C4-2B (cell line): ENCODE measurements at regions not wholly inside any gene's neighbourhood (a gene's known extent, or its start where the extent isn't known, plus 50 kb on each side); places are given as distances from the start of the nearest gene placed in this dataset.

Experiments used
- CTCF ChIP-seq: fragments of 450-650 bp; conservative IDR thresholded peaks from 2 replicates; pipeline ENCODE4 v1.5.1; 2017; ENCODE audit warnings: mild to moderate bottlenecking
- ZFX ChIP-seq: fragments of 450-650 bp; IDR thresholded peaks from 2 replicates; pipeline ENCODE4 v1.6.1; 2017

GRCh38 chr12:89840162-89840922 is 131.7 kb upstream of the ATP2B1 start:
- TF ChIP-seq CTCF (no peak), ZFX (no peak)
